GM23338 (cell line): ENCODE measurements at regions not wholly inside any gene's neighbourhood (a gene's known extent, or its start where the extent isn't known, plus 50 kb on each side); places are given as distances from the start of the nearest gene placed in this dataset.

Experiments used
- ATAC-seq: fragments of 200-7000 bp; cut with Tn5 transposase; 3 replicates; pipeline ENCODE4 v1.9.1; 2020
- DNase-seq: peaks from one replicate; pipeline ENCODE4 v3.0.0-alpha.2; 2015; ENCODE audit warnings: low spot score
- H2AFZ ChIP-seq: fragments of 200-600 bp; sonication (generic); 2 replicates; pipeline ENCODE4 v1.8.0; 2016; ENCODE audit warnings: antibody characterized with exemption, mild to moderate bottlenecking, moderate library complexity
- H3F3A ChIP-seq: fragments of 200-600 bp; sonication (generic); replicated peaks from 2 replicates; pipeline ENCODE4 v1.8.0; 2017; ENCODE audit warnings: antibody characterized with exemption, mixed run types, low read depth
- H3K27ac ChIP-seq: fragments of 200-600 bp; sonication (generic); 2 replicates; pipeline ENCODE4 v1.6.1; 2016; ENCODE audit warnings: low read depth
- H3K27me3 ChIP-seq: fragments of 200-600 bp; sonication (generic); 2 replicates; pipeline ENCODE4 v1.8.0; 2016; ENCODE audit warnings: mild to moderate bottlenecking, mixed run types, moderate library complexity; ENCODE audit not compliant: insufficient read depth
- H3K36me3 ChIP-seq: fragments of 200-600 bp; sonication (generic); 2 replicates; pipeline ENCODE4 v1.8.0; 2016; ENCODE audit warnings: mild to moderate bottlenecking; ENCODE audit not compliant: insufficient read depth
- H3K4me1 ChIP-seq: fragments of 200-600 bp; sonication (generic); 2 replicates; pipeline ENCODE4 v1.8.0; 2016; ENCODE audit warnings: mild to moderate bottlenecking, moderate library complexity; ENCODE audit not compliant: insufficient read depth
- H3K4me2 ChIP-seq: fragments of 200-600 bp; sonication (generic); 2 replicates; pipeline ENCODE4 v1.7.1; 2017; ENCODE audit warnings: mixed run types
- H3K4me3 ChIP-seq: fragments of 200-600 bp; sonication (generic); 2 replicates; pipeline ENCODE4 v1.6.1; 2016; ENCODE audit warnings: mixed run types
- H3K79me2 ChIP-seq: fragments of 200-600 bp; sonication (generic); replicated peaks from 2 replicates; pipeline ENCODE4 v1.8.0; 2017; ENCODE audit warnings: mild to moderate bottlenecking; ENCODE audit not compliant: insufficient read depth
- H3K9me2 ChIP-seq: fragments of 200-600 bp; sonication (generic); 2 replicates; pipeline ENCODE4 v1.8.0; 2017; ENCODE audit not compliant: insufficient read depth
- H4K20me1 ChIP-seq: fragments of 200-600 bp; sonication (generic); replicated peaks from 2 replicates; pipeline ENCODE4 v1.8.0; 2017; ENCODE audit warnings: mild to moderate bottlenecking; ENCODE audit not compliant: insufficient read depth
- H3K27ac Mint-ChIP-seq: 2 replicates; pipeline ENCODE4 v1.8.0; 2020; ENCODE audit warnings: inconsistent platforms, mild to moderate bottlenecking, moderate library complexity, mixed read lengths
- H3K27me3 Mint-ChIP-seq: 3 replicates; pipeline ENCODE4 v1.8.0; 2022; ENCODE audit warnings: low read depth, mild to moderate bottlenecking, moderate library complexity, mixed read lengths, inconsistent platforms; ENCODE audit not compliant: insufficient read depth, poor library complexity
- H3K36me3 Mint-ChIP-seq: 3 replicates; pipeline ENCODE4 v1.8.0; 2021; ENCODE audit warnings: low read depth, mild to moderate bottlenecking, inconsistent platforms, moderate library complexity, mixed read lengths
- H3K4me1 Mint-ChIP-seq: 3 replicates; pipeline ENCODE4 v1.8.0; 2020; ENCODE audit warnings: mild to moderate bottlenecking, inconsistent platforms, mixed read lengths
- H3K4me3 Mint-ChIP-seq: 3 replicates; pipeline ENCODE4 v1.8.0; 2021; ENCODE audit warnings: moderate library complexity, mild to moderate bottlenecking, inconsistent platforms, mixed read lengths
- H3K9me3 Mint-ChIP-seq: 3 replicates; pipeline ENCODE4 v1.8.0; 2020; ENCODE audit warnings: moderate library complexity, mild to moderate bottlenecking, inconsistent platforms, mixed read lengths
- CREB1 ChIP-seq: fragments of 250-450 bp; sonication (Bioruptor Pico); IDR thresholded peaks from 2 replicates; pipeline ENCODE4 v1.5.0; 2020; ENCODE audit warnings: low read depth, mild to moderate bottlenecking, moderate library complexity
- CTCF ChIP-seq, 2 experiments: fragments of 200-600 bp in 1 of 2; sonication (generic) in 1 of 2; conservative IDR thresholded peaks; 2 replicates each; pipeline versions ENCODE4 v1.5.1 to v1.6.1; 2016 to 2017; ENCODE audit warnings: antibody characterized with exemption in 2 of 2, low read depth in 2 of 2, mild to moderate bottlenecking in 2 of 2, moderate library complexity in 1 of 2
- EZH2 ChIP-seq: fragments of 200-600 bp; sonication (generic); IDR thresholded peaks from one replicate; pipeline ENCODE4 v1.8.0; 2017; ENCODE audit warnings: antibody characterized with exemption, mild to moderate bottlenecking, low read depth; ENCODE audit not compliant: unreplicated experiment
- EZH2phosphoT487 ChIP-seq: fragments of 200-600 bp; sonication (generic); IDR thresholded peaks from one replicate; pipeline ENCODE4 v1.8.1; 2018; ENCODE audit warnings: antibody characterized with exemption; ENCODE audit not compliant: unreplicated experiment
- JUNB ChIP-seq: IDR thresholded peaks from one replicate; pipeline ENCODE4 v1.6.1; 2016; ENCODE audit warnings: antibody characterized with exemption; ENCODE audit not compliant: unreplicated experiment
- NANOG ChIP-seq: IDR thresholded peaks from 2 replicates; pipeline ENCODE4 v1.6.1; 2016; ENCODE audit warnings: antibody characterized with exemption, borderline replicate concordance
- POLR2AphosphoS5 ChIP-seq: IDR thresholded peaks from 2 replicates; pipeline ENCODE4 v1.6.1; 2016; ENCODE audit warnings: antibody characterized with exemption, low read depth
- STAT1 ChIP-seq: IDR thresholded peaks from one replicate; pipeline ENCODE4 v1.6.1; 2016; ENCODE audit warnings: antibody characterized with exemption; ENCODE audit not compliant: unreplicated experiment
- ZNF114 ChIP-seq: fragments of 250-450 bp; sonication (Bioruptor Pico); IDR thresholded peaks from 2 replicates; pipeline ENCODE4 v1.5.0; 2020; ENCODE audit warnings: mild to moderate bottlenecking, moderate library complexity
- ZNF331 ChIP-seq: fragments of 250-450 bp; sonication (Bioruptor Pico); IDR thresholded peaks from 2 replicates; pipeline ENCODE4 v1.5.0; 2020; ENCODE audit warnings: low read depth, mild to moderate bottlenecking, moderate library complexity
- TF ChIP-seq, protein P1 (sequence below): fragments of 250-450 bp; sonication (Bioruptor Pico); IDR thresholded peaks from 2 replicates; pipeline ENCODE4 v1.5.0; 2020; ENCODE audit warnings: mild to moderate bottlenecking, moderate library complexity

DNA sequence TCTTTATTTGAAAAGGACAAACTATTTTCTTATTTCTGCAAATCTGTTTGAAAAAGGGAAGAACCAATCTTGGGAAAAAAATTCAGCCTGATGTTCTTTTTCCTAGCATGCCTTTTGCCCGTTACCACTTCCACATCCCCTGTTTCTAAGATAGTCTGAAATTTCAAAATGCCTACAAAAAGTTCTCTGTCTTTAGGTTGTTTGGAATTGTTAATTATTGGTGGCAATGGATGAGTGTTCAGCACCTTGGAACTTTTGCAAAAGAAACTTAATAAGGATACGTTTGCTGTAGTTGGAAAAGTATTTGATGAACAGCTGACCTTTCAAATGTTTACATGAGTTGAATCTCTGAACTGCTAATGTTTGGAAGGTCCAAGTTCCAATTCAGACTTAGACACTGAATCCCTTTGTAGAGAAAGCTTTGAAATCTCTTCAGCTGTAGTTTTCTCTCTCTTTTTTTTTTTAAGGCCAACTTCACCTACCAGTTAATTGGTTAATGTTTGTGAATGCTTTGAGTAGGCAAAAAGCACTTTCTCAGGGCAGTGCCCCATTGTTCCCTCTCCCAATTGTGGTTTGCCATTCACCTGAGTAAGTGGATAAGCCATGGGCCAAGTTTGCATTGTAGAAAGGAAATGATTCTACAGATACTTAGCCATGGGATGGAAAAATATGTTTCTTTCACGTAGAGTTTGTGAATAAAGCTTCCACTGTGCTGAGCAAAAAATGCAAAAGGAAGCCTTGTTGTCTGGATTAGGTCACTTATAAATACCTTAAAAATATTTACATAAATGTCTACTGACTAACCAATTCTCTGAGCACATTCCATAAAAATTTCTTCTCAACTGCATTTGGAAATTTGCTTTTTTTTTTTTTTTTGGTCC, 156.4 kb upstream of the ELL2 start:
- Histone ChIP-seq H3K4me3 (no peak overlapping the region), H4K20me1 (no peaks in the 10 kb centered on the region), H3K27ac (no peak overlapping the region), H3K4me2 (no peak overlapping the region), H3K9me2 (peaks cover 3% of the 10 kb centered on the region; the same call in 1 of the 2 replicates), H3K79me2 (no peaks in the 10 kb centered on the region), H3K4me1 (peaks cover 5% of the 10 kb centered on the region; the same call in 1 of the 2 replicates), H3F3A (no peaks in the 10 kb centered on the region), H3K36me3 (no peaks in the 10 kb centered on the region), H2AFZ (peak overlapping the region; percentile 78), H3K27me3 (no peaks in the 10 kb centered on the region)
- Mint-ChIP-seq H3K27ac (no peak overlapping the region; the same call in 1 of the 2 replicates), H3K4me1 (peaks cover 3% of the 10 kb centered on the region; the same call in 1 of the 3 replicates), H3K4me3 (no peak overlapping the region), H3K9me3 (no peaks in the 10 kb centered on the region), H3K27me3 (peaks cover 1% of the 10 kb centered on the region), H3K36me3 (no peaks in the 10 kb centered on the region)
- TF ChIP-seq CREB1 (CRISPR knock-in tag) (no peak), POLR2AphosphoS5 (no peak)
- no peak for DNase-seq
- no peak for ATAC-seq

GRCh38 chr5:96115147-96115807, 153.6 kb upstream of the ELL2 start:
- Mint-ChIP-seq H3K36me3 (no peaks in the 10 kb centered on the region), H3K9me3 (no peaks in the 10 kb centered on the region; the same call in 2 of the 3 replicates), H3K27me3 (no peaks in the 10 kb centered on the region), H3K27ac (no peak overlapping the region), H3K4me3 (no peak overlapping the region), H3K4me1 (peaks cover 3% of the 10 kb centered on the region; the same call in 1 of the 3 replicates)
- DNase-seq (no peak), ATAC-seq (no peak)
- peaks cover 5% of the 10 kb centered on the region; the same call in 1 of the 2 replicates for H3K4me1 ChIP-seq
- no peak overlapping the region for H3K4me2 ChIP-seq
- no peaks in the 10 kb centered on the region for H4K20me1 ChIP-seq
- H2AFZ ChIP-seq = no peak overlapping the region; the same call in 1 of the 2 replicates
- H3K27me3 ChIP-seq = no peaks in the 10 kb centered on the region
- no peaks in the 10 kb centered on the region for H3K79me2 ChIP-seq
- no peaks in the 10 kb centered on the region for H3K36me3 ChIP-seq
- H3F3A ChIP-seq = no peaks in the 10 kb centered on the region
- H3K4me3 ChIP-seq = no peak overlapping the region
- no peak overlapping the region for H3K27ac ChIP-seq
- peaks cover 3% of the 10 kb centered on the region; the same call in 1 of the 2 replicates for H3K9me2 ChIP-seq
- TF ChIP-seq JUNB (no peak), EZH2phosphoT487 (no peak), ZNF114 (CRISPR knock-in tag) (no peak), ZNF331 (CRISPR knock-in tag) (no peak), NANOG (no peak), STAT1 (no peak), CREB1 (CRISPR knock-in tag) (no peak), EZH2 (no peak), POLR2AphosphoS5 (no peak), CTCF (conservative IDR thresholded peaks at IDR 0.05; ENCODE audit: low read depth in 2 of 2) (no peak)
- TF ChIP-seq, protein P1, sequence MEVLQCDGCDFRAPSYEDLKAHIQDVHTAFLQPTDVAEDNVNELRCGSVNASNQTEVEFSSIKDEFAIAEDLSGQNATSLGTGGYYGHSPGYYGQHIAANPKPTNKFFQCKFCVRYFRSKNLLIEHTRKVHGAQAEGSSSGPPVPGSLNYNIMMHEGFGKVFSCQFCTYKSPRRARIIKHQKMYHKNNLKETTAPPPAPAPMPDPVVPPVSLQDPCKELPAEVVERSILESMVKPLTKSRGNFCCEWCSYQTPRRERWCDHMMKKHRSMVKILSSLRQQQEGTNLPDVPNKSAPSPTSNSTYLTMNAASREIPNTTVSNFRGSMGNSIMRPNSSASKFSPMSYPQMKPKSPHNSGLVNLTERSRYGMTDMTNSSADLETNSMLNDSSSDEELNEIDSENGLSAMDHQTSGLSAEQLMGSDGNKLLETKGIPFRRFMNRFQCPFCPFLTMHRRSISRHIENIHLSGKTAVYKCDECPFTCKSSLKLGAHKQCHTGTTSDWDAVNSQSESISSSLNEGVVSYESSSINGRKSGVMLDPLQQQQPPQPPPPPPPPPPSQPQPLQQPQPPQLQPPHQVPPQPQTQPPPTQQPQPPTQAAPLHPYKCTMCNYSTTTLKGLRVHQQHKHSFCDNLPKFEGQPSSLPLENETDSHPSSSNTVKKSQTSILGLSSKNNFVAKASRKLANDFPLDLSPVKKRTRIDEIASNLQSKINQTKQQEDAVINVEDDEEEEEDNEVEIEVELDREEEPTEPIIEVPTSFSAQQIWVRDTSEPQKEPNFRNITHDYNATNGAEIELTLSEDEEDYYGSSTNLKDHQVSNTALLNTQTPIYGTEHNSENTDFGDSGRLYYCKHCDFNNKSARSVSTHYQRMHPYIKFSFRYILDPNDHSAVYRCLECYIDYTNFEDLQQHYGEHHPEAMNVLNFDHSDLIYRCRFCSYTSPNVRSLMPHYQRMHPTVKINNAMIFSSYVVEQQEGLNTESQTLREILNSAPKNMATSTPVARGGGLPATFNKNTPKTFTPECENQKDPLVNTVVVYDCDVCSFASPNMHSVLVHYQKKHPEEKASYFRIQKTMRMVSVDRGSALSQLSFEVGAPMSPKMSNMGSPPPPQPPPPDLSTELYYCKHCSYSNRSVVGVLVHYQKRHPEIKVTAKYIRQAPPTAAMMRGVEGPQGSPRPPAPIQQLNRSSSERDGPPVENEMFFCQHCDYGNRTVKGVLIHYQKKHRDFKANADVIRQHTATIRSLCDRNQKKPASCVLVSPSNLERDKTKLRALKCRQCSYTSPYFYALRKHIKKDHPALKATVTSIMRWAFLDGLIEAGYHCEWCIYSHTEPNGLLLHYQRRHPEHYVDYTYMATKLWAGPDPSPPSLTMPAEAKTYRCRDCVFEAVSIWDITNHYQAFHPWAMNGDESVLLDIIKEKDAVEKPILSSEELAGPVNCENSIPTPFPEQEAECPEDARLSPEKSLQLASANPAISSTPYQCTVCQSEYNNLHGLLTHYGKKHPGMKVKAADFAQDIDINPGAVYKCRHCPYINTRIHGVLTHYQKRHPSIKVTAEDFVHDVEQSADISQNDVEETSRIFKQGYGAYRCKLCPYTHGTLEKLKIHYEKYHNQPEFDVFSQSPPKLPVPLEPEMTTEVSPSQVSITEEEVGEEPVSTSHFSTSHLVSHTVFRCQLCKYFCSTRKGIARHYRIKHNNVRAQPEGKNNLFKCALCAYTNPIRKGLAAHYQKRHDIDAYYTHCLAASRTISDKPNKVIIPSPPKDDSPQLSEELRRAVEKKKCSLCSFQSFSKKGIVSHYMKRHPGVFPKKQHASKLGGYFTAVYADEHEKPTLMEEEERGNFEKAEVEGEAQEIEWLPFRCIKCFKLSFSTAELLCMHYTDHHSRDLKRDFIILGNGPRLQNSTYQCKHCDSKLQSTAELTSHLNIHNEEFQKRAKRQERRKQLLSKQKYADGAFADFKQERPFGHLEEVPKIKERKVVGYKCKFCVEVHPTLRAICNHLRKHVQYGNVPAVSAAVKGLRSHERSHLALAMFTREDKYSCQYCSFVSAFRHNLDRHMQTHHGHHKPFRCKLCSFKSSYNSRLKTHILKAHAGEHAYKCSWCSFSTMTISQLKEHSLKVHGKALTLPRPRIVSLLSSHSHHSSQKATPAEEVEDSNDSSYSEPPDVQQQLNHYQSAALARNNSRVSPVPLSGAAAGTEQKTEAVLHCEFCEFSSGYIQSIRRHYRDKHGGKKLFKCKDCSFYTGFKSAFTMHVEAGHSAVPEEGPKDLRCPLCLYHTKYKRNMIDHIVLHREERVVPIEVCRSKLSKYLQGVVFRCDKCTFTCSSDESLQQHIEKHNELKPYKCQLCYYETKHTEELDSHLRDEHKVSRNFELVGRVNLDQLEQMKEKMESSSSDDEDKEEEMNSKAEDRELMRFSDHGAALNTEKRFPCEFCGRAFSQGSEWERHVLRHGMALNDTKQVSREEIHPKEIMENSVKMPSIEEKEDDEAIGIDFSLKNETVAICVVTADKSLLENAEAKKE (CRISPR knock-in tag) = no peak
